Ascending aorta (tissue), 2 donors: ENCODE measurements at regions not wholly inside any gene's neighbourhood (a gene's known extent, or its start where the extent isn't known, plus 50 kb on each side); places are given as distances from the start of the nearest gene placed in this dataset.

Experiments
- DNase-seq, 2 donors: peaks; one replicate each; pipeline ENCODE4 v3.0.0-alpha.2; 2019; ENCODE audit warnings: low spot score in 2 of 2
- H3K27ac ChIP-seq, 2 donors: fragments of 200-600 bp; sonication (generic); one replicate each; pipeline ENCODE4 v1.5.1; 2016 to 2017; ENCODE audit warnings: mild to moderate bottlenecking in 1 of 2
- H3K27me3 ChIP-seq: fragments of 200-600 bp; sonication (generic); one replicate; pipeline ENCODE4 v1.5.1; 2017
- H3K36me3 ChIP-seq, 2 donors: fragments of 200-600 bp; sonication (generic); one replicate each; pipeline ENCODE4 v1.5.1; 2016
- H3K4me1 ChIP-seq, 2 donors: fragments of 200-600 bp; sonication (generic); one replicate each; pipeline ENCODE4 v1.5.1; 2016 to 2017; ENCODE audit warnings: mild to moderate bottlenecking in 1 of 2
- H3K4me3 ChIP-seq, 2 donors: fragments of 200-600 bp; sonication (generic); one replicate each; pipeline ENCODE4 v1.5.1; 2016 to 2017; ENCODE audit warnings: mild to moderate bottlenecking in 1 of 2
- H3K9me3 ChIP-seq, 2 donors: fragments of 200-600 bp; sonication (generic); one replicate each; pipeline ENCODE4 v1.5.1; 2016
- CTCF ChIP-seq, 3 experiments: fragments of 200-600 bp in 2 of 3; fragments of 450-650 bp in 1 of 3; sonication (generic) in 2 of 3; IDR thresholded peaks; one replicate each; pipeline ENCODE4 v1.5.1; 2016 to 2019; ENCODE audit warnings: antibody characterized with exemption in 3 of 3, mild to moderate bottlenecking in 1 of 3, moderate library complexity in 1 of 3
- intact Hi-C: fragments of 100-400 bp; cut with DNase I; formaldehyde crosslinking; loops from one replicate; pipeline ENCODE4 v1.15.1; 2023

DNA sequence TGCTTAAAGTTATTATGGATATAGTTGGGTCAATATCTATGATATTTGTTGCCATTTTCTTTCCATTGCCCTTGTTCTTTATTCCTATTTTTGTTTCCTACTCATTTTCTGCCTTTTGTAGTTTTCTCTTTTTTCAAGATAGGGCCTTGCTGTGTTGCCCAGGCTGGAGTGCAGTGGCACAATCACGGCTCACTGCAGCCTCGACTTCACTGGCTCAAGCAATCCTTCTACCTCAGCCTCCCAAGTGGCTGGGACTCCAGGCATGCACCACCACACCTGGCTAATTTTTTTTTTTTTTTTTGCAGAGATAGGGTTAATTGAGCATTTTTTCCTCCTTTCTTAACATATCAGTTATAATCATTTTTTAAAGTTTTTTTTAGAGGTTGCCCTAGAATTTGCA, 92.7 kb downstream of the TOMM20 start:
- Histone ChIP-seq H3K4me3 (no peak overlapping the region), H3K36me3 (no peaks in the 10 kb centered on the region), H3K9me3 (peaks cover 0 to 14% of the 10 kb centered on the region in 2 donors), H3K27me3 (no peaks in the 10 kb centered on the region), H3K4me1 (no peaks in the 10 kb centered on the region), H3K27ac (no peak overlapping the region)
- no peak for DNase-seq
- intact Hi-C loops: no loop called here
- no peak for TF ChIP-seq CTCF (IDR thresholded peaks at IDR 0.05)

DNA sequence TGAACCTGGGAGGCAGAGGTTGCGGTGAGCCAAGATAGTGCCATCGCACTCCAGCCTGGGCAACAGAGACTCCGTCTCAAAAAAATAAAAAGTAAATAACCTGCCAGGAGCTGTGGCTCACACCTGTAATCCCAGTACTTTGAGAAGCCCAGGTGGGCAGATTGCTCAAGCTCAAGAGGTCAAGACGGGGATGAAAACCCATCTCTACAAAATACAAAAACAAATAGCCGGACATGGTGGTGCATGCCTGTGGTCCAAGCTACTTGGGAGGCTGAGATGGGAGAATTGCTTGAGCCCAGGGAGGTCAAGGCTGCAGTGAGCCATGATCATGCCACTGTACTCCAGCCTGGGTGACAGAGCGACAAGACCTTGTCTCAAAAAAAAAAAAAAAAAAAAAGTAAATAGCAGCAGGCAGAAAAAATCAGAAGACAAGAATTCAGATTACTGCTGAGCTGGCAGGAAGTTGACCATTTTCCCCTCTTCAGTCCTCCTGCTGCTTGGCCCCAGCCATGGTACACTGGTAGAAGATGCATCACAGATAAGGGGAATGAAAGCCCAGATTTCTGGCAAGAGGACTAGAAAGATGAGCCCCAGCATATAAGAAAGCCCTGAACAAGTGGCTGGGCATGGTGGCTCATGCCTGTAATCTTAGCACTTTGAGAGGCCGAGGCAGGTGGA, 97.6 kb downstream of the TOMM20 start:
- Histone ChIP-seq H3K36me3 (no peaks in the 10 kb centered on the region), H3K9me3 (no peaks in the 10 kb centered on the region), H3K4me3 (no peak overlapping the region), H3K27me3 (no peaks in the 10 kb centered on the region), H3K4me1 (no peaks in the 10 kb centered on the region), H3K27ac (no peak overlapping the region)
- intact Hi-C loops: no loop called here
- DNase-seq: peak in 1 of 2 donors; percentile 52
- TF ChIP-seq CTCF (IDR thresholded peaks at IDR 0.05): no peak

- Histone ChIP-seq H3K27me3 (no peaks in the 10 kb centered on the region), H3K9me3 (no peaks in the 10 kb centered on the region), H3K27ac (no peak overlapping the region), H3K36me3 (no peaks in the 10 kb centered on the region), H3K4me3 (no peak overlapping the region), H3K4me1 (no peaks in the 10 kb centered on the region)
- no peak for TF ChIP-seq CTCF (IDR thresholded peaks at IDR 0.05)
- DNase-seq: peak in 1 of 2 donors; percentile 50
- intact Hi-C loops: no loop called here
These were observed 100.8 kb downstream of the TOMM20 start for GRCh38 chr1:235027862-235028250.

DNA sequence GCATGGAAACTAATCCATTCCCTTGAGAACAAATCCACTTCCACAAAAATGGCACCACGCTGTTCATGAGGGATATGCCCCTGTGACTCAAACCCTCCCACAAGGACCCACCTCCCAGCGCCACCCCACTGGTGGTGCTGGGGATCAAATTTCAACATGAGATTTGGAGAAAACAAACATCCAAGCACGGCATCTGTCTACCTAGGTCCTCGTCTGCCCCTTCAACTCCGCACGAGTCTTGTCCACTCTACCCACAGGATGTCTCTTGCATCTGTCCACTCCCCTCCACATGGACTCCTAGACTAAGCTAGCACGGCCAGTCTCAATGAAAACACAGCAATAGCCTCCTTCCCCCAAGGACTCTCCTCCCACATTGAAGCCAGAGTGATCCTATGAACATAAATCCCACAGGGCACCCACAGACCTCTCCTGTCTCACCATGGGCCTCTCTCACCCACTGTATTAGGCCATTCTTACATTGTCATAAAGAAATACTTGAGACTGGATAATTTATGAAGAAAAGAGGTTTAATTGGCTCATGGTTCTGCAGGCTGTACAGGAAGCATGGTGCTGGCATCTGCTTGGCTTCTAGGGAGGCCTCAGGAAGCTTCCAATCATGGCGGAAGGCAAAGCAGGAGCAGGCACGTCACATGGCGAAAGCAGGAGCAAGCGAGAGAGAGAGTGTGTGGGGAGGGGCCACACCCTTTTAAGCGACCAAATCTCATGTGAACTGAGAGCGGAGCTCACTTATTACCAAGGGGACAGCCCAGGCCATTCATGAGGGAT, 101.4 kb downstream of the TOMM20 start:
- no peaks in the 10 kb centered on the region for H3K9me3 ChIP-seq
- TF ChIP-seq CTCF (IDR thresholded peaks at IDR 0.05): no peak
- H3K27ac ChIP-seq: no peak overlapping the region
- H3K4me3 ChIP-seq: no peak overlapping the region
- intact Hi-C loops: no loop called here
- H3K36me3 ChIP-seq: no peaks in the 10 kb centered on the region
- peaks cover 0 to 4% of the 10 kb centered on the region in 2 donors for H3K4me1 ChIP-seq
- DNase-seq: peak in 1 of 2 donors; percentile 54
- no peaks in the 10 kb centered on the region for H3K27me3 ChIP-seq

DNA sequence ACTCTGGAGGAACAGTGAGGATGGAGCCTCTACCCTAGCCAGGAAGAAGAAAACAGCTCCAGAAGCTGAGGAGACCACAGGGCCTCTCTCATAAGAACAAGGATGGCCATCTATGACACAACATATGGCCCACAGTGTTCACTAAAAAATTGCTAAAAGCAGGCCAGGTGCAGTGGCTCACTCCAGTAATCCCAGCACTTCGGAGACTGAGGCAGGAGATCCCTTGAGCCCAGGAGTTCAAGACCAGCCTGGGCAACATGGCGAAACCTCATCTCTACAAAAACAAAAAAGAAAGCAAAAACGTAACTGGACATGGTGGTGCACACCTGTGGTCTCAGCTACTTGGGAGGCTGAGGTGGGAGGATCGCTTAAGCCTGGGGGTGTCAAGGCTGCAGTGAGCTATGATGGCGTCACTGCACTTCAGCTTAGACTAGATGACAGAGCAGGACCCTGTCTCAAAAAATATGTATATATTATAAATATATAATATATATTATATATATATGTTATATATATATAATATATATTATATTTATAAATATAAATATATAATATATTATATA, 103.1 kb downstream of the TOMM20 start:
- H3K4me1 ChIP-seq: peaks cover 0 to 9% of the 10 kb centered on the region in 2 donors
- no peaks in the 10 kb centered on the region for H3K27me3 ChIP-seq
- intact Hi-C loops: no loop called here
- H3K4me3 ChIP-seq: no peak overlapping the region
- H3K36me3 ChIP-seq: no peaks in the 10 kb centered on the region
- no peak overlapping the region for H3K27ac ChIP-seq
- no peaks in the 10 kb centered on the region for H3K9me3 ChIP-seq
- no peak for TF ChIP-seq CTCF (IDR thresholded peaks at IDR 0.05)
- DNase-seq: no peak
